ENCODE measurements at regions not wholly inside any gene's neighbourhood (a gene's known extent, or its start where the extent isn't known, plus 50 kb on each side); places are given as distances from the start of the nearest gene placed in this dataset.

- FAIRE-seq (no peak), DNase-seq (ENCODE audit: low read depth in 1 of 2, low spot score in 2 of 2) (no peak)
- no peak overlapping the region for H3K23ac ChIP-seq (ENCODE audit: insufficient read length)
- H3K36me3 ChIP-seq (ENCODE audit: control insufficient read depth in 2 of 4, insufficient read depth in 4 of 4, low read length in 3 of 4) = no peaks in the 10 kb centered on the region
- no peak overlapping the region for H2BK120ac ChIP-seq (replicated peaks; ENCODE audit: low read depth, low read length)
- no peak overlapping the region for H4K5ac ChIP-seq (ENCODE audit: insufficient read length, low read depth, low read length)
- H3K9ac ChIP-seq (replicated peaks in 1 of 4; ENCODE audit: extremely low read depth in 1 of 4, low read depth in 3 of 4, low read length in 3 of 4) = no peak overlapping the region
- 0 out of 2 replicates have a peak overlapping the region, but pooled peaks have one; percentile 19 for H2BK12ac ChIP-seq (ENCODE audit: low read depth, low read length)
- no peak overlapping the region for H3K56ac ChIP-seq (replicated peaks; ENCODE audit: insufficient read length, low read depth, low read length)
- no peak for TF ChIP-seq EP300 (IDR thresholded peaks at IDR 0.05; ENCODE audit: borderline replicate concordance in 1 of 2, low read depth in 2 of 2, low read length in 2 of 2)
- TF ChIP-seq KDM1A (IDR thresholded peaks at IDR 0.05; ENCODE audit: borderline replicate concordance, low read length) = no peak
- no peaks in the 10 kb centered on the region for H3K79me1 ChIP-seq (ENCODE audit: low read depth, low read length)
- no peaks in the 10 kb centered on the region for H3K23me2 ChIP-seq (ENCODE audit: low read depth, low read length)
- H3K4ac ChIP-seq (replicated peaks; ENCODE audit: insufficient read length, low read depth, low read length) = no peak overlapping the region
- no peaks in the 10 kb centered on the region for H3K79me2 ChIP-seq (ENCODE audit: control insufficient read depth in 1 of 2, insufficient read depth in 2 of 2, low read length in 2 of 2)
- CTCF ChIA-PET (ENCODE audit: partially characterized antibody) = interaction anchor here (0.7 kb wide), 2 partner anchors 31 to 39 kb away, joined by 3 read pairs; no protein-coding TSS in a partner anchor
- H4K8ac ChIP-seq (ENCODE audit: extremely low read depth, insufficient read depth, low read length) = peak overlapping the region; percentile 46; the same call in 1 of the 2 replicates
- no peak overlapping the region for H2BK15ac ChIP-seq (ENCODE audit: low read length)
- 95% methylated on average over 15 of the region's 15 CpGs; no CpG with 5 or more reads in 1 of the 2 experiments for WGBS, 2 experiments (ENCODE audit: extremely low coverage in 1 of 2, insufficient coverage in 1 of 2, insufficient read length in 1 of 2, insufficient replicate concordance in 2 of 2, low coverage in 1 of 2, low lambda C conversion rate in 2 of 2, missing lambda C conversion rate in 1 of 2)
- H4K91ac ChIP-seq (replicated peaks; ENCODE audit: insufficient read length, low read length) = no peak overlapping the region
- no peak overlapping the region for H2BK5ac ChIP-seq (ENCODE audit: low read depth, low read length)
- H3K4me3 ChIP-seq (ENCODE audit: extremely low read depth in 1 of 4, insufficient read depth in 2 of 4, low read depth in 3 of 4, low read length in 4 of 4) = no peak overlapping the region
- H3K18ac ChIP-seq (ENCODE audit: extremely low read depth, low read length) = no peak overlapping the region; the same call in 1 of the 2 replicates
- H3K27ac ChIP-seq (ENCODE audit: low read depth, low read length) = no peak overlapping the region
- H3K27me3 ChIP-seq (replicated peaks in 1 of 4; ENCODE audit: control insufficient read depth in 3 of 4, extremely low read depth in 1 of 4, insufficient read depth in 3 of 4, low read length in 3 of 4) = no peaks in the 10 kb centered on the region
- peaks cover 3% of the 10 kb centered on the region in 2 experiments; a peak in 1 of 4 replicates for H3K9me3 ChIP-seq (ENCODE audit: insufficient read depth in 2 of 2, low read depth in 1 of 2, low read length in 1 of 2)
- no peak overlapping the region for H3K14ac ChIP-seq (ENCODE audit: insufficient read length)
- no peak overlapping the region for H2AK5ac ChIP-seq (ENCODE audit: low read depth, low read length)
- H2AFZ ChIP-seq (ENCODE audit: low read length) = no peak overlapping the region
- H3K4me1 ChIP-seq (replicated peaks in 1 of 4; ENCODE audit: control insufficient read depth in 3 of 4, insufficient read depth in 4 of 4, low read length in 3 of 4) = no peaks in the 10 kb centered on the region
- no peaks in the 10 kb centered on the region for H4K20me1 ChIP-seq (replicated peaks in 1 of 2; ENCODE audit: control insufficient read depth in 1 of 2, insufficient read depth in 2 of 2, low read length in 2 of 2)
- H3K4me2 ChIP-seq (ENCODE audit: insufficient read depth in 1 of 2, low read depth in 2 of 2, low read length in 2 of 2) = no peak overlapping the region
- POLR2A ChIA-PET (ENCODE audit: partially characterized antibody) = no interaction called here
- H2BK20ac ChIP-seq (ENCODE audit: low read length) = no peak overlapping the region
These were observed 206.4 kb upstream of the FAT1 start for GRCh38 chr4:186930024-186930423.

All from H1 (cell line).